Amygdala (tissue), 56 donors: ENCODE measurements at regions not wholly inside any gene's neighbourhood (a gene's known extent, or its start where the extent isn't known, plus 50 kb on each side); places are given as distances from the start of the nearest gene placed in this dataset.

Source experiments
- DNase-seq, 56 donors: peaks; one replicate each; lab custom pipeline; 2025; lab: John Stamatoyannopoulos, UW

GRCh38 chr7:40921589-40922315, 781.1 kb downstream of the INHBA start:
- no peak for DNase-seq

- no peak for DNase-seq
Measured at GRCh38 chr7:40918701-40919271, 784.0 kb downstream of the SUGCT start.

- no peak for DNase-seq
Measured at GRCh38 chr7:40916813-40917212, 782.0 kb downstream of the SUGCT start.

DNA sequence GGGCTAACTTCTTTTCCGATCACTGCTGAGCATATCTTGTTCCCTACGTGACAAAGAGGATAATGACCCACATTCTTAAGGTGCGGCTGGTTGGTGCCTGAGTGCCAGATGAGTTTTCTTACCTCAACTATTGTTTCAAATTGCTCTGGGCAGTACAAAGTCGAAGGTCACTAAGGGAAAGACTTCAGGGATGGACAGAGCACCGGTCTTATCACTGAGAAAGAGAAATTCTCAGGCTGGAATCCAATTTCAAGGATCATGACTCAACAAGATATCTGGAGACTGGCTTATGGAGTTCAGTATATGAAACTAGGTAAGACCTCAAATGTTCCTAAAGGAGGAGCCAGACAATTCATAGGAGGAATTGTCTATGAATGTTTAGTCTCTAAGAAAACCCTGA, 780.3 kb downstream of the SUGCT start:
- DNase-seq: no peak
